CD4-positive, alpha-beta T cell (primary cell): ENCODE measurements at regions not wholly inside any gene's neighbourhood (a gene's known extent, or its start where the extent isn't known, plus 50 kb on each side); places are given as distances from the start of the nearest gene placed in this dataset.

Source experiments
- ATAC-seq: fragments of 200-7000 bp; cut with Tn5 transposase; one replicate; pipeline ENCODE4 v1.10.0; 2022; ENCODE audit warnings: mild to moderate bottlenecking; ENCODE audit not compliant: poor library complexity
- CTCF ChIA-PET: fragments of 350-600 bp; sonication (Branson Sonifier 250); formaldehyde crosslinking; loops from one replicate; lab custom pipeline; 2021; ENCODE audit warnings: antibody characterized with exemption, inconsistent platforms; lab: Charles Lee
- POLR2A ChIA-PET: fragments of 350-600 bp; sonication (Branson Sonifier 250); formaldehyde crosslinking; loops from one replicate; lab custom pipeline; 2021; ENCODE audit warnings: antibody characterized with exemption, inconsistent platforms; lab: Charles Lee
- DNase-seq, 14 experiments: peaks; one replicate each; pipeline ENCODE4 v3.0.0-alpha.2; 2013 to 2020; ENCODE audit warnings: mixed read lengths in 2 of 14
- H3K27ac ChIP-seq, 2 donors: one replicate each; pipeline versions ENCODE4 v1.5.1 to v1.7.0; 2013; ENCODE audit warnings: low read length in 2 of 2, low read depth in 1 of 2, mild to moderate bottlenecking in 1 of 2
- H3K27me3 ChIP-seq, 2 experiments: 1 replicate in 1 of 2; 2 replicates in 1 of 2; pipeline versions ENCODE4 v1.6.1 to v1.7.0; 2013; ENCODE audit warnings: low read length in 2 of 2, control low read depth in 1 of 2, mild to moderate bottlenecking in 1 of 2, moderate library complexity in 1 of 2; ENCODE audit not compliant: insufficient read depth in 2 of 2, control insufficient read depth in 1 of 2
- H3K36me3 ChIP-seq: one replicate; pipeline ENCODE4 v1.6.1; 2013; ENCODE audit warnings: low read length, control low read depth; ENCODE audit not compliant: insufficient read depth
- H3K4me1 ChIP-seq: one replicate; pipeline ENCODE4 v1.6.1; 2013; ENCODE audit warnings: low read length, control low read depth; ENCODE audit not compliant: insufficient read depth
- H3K4me3 ChIP-seq: one replicate; pipeline ENCODE4 v1.5.1; 2013; ENCODE audit warnings: mild to moderate bottlenecking, low read length, moderate library complexity
- H3K9me3 ChIP-seq, 2 experiments: 1 replicate in 1 of 2; 2 replicates in 1 of 2; pipeline versions ENCODE4 v1.6.1 to v1.7.0; 2013; ENCODE audit warnings: low read length in 2 of 2, mild to moderate bottlenecking in 2 of 2, control low read depth in 1 of 2, moderate library complexity in 1 of 2; ENCODE audit not compliant: control insufficient read depth in 1 of 2, insufficient read depth in 1 of 2
- H3K27ac Mint-ChIP-seq: one replicate; pipeline ENCODE4 v1.8.0; 2020; ENCODE audit warnings: mixed read lengths
- H3K27me3 Mint-ChIP-seq: one replicate; pipeline ENCODE4 v1.8.0; 2021; ENCODE audit warnings: mixed read lengths
- H3K36me3 Mint-ChIP-seq: one replicate; pipeline ENCODE4 v1.8.0; 2021; ENCODE audit warnings: low read depth, mixed read lengths
- H3K4me1 Mint-ChIP-seq: one replicate; pipeline ENCODE4 v1.8.0; 2021; ENCODE audit warnings: low read depth, mixed read lengths
- H3K4me3 Mint-ChIP-seq: one replicate; pipeline ENCODE4 v1.8.0; 2020; ENCODE audit warnings: mild to moderate bottlenecking, mixed read lengths
- H3K9me3 Mint-ChIP-seq: one replicate; pipeline ENCODE4 v1.8.0; 2020; ENCODE audit warnings: mixed read lengths
- intact Hi-C, 2 experiments: fragments of 100-400 bp; cut with DNase I in 1 of 2; cut with micrococcal nuclease in 1 of 2; formaldehyde crosslinking; loops; one replicate each; pipeline versions ENCODE4 v1.15.1 to v1.9.0; 2023 to 2025; cut with DNase I, micrococcal nuclease
- TF ChIP-seq, protein P1 (sequence below): fragments of 200-600 bp; IDR thresholded peaks from one replicate; pipeline ENCODE4 v1.8.0; 2022; ENCODE audit warnings: antibody characterized with exemption, mild to moderate bottlenecking

DNA sequence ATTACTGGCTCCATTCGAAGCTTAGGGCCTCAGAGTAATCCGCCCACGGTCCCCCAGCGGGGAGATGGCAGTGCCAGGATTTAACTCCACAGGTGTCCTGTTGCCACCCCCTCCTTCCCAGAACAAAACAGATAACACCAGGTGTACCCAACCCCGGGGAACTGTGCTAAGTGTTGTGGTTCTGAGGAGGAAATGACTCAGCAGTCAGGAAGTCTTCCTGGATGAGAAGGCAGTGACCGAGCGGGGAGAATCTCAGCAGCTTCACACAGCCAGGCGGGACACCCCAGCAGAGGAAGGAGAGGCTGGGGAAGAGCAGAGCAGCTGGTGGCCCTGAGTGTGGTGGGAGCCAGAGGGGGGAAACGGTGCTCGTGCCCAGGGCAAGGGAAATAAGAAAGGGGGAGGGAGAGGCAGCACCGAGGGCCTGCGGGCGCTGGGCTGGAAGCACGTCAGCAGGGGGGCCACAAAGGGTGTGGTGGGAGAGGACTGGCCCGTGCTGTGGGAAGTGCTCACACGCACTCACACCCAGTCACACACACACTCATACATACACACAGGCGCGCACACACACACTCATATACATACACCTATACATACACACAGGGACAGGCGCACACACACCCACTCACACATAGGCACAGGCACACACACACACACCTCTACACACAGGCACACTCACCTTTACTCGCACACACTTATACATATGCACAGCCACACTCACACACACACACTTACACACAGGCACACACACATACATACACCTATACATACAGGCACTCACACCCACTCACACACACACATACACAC lies 59.8 kb upstream of the CHST15 start:
- Histone ChIP-seq H3K27ac (no peak overlapping the region), H3K27me3 (peaks cover 0 to 3% of the 10 kb centered on the region in 2 experiments), H3K4me3 (peak overlapping the region; percentile 33), H3K9me3 (peaks cover 0 to 13% of the 10 kb centered on the region in 2 experiments), H3K4me1 (peaks cover 22% of the 10 kb centered on the region), H3K36me3 (no peaks in the 10 kb centered on the region)
- peaks cover 9% of the 10 kb centered on the region for H3K4me1 Mint-ChIP-seq
- H3K4me3 Mint-ChIP-seq = no peak overlapping the region
- H3K27ac Mint-ChIP-seq = no peak overlapping the region
- intact Hi-C loops = no loop called here
- TF ChIP-seq, protein P1, sequence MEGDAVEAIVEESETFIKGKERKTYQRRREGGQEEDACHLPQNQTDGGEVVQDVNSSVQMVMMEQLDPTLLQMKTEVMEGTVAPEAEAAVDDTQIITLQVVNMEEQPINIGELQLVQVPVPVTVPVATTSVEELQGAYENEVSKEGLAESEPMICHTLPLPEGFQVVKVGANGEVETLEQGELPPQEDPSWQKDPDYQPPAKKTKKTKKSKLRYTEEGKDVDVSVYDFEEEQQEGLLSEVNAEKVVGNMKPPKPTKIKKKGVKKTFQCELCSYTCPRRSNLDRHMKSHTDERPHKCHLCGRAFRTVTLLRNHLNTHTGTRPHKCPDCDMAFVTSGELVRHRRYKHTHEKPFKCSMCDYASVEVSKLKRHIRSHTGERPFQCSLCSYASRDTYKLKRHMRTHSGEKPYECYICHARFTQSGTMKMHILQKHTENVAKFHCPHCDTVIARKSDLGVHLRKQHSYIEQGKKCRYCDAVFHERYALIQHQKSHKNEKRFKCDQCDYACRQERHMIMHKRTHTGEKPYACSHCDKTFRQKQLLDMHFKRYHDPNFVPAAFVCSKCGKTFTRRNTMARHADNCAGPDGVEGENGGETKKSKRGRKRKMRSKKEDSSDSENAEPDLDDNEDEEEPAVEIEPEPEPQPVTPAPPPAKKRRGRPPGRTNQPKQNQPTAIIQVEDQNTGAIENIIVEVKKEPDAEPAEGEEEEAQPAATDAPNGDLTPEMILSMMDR = no peak
- no peaks in the 10 kb centered on the region for H3K27me3 Mint-ChIP-seq
- ATAC-seq (peak; percentile 79), DNase-seq (peak in 13 of 14 experiments; percentile 4 to 69 (median 34))
- no peaks in the 10 kb centered on the region for H3K9me3 Mint-ChIP-seq
- ChIA-PET CTCF (no interaction called here), POLR2A (interaction anchor here (0.8 kb wide), 1 partner anchor 72 kb away, joined by 3 read pairs; no protein-coding TSS in a partner anchor)
- H3K36me3 Mint-ChIP-seq = no peaks in the 10 kb centered on the region

DNA sequence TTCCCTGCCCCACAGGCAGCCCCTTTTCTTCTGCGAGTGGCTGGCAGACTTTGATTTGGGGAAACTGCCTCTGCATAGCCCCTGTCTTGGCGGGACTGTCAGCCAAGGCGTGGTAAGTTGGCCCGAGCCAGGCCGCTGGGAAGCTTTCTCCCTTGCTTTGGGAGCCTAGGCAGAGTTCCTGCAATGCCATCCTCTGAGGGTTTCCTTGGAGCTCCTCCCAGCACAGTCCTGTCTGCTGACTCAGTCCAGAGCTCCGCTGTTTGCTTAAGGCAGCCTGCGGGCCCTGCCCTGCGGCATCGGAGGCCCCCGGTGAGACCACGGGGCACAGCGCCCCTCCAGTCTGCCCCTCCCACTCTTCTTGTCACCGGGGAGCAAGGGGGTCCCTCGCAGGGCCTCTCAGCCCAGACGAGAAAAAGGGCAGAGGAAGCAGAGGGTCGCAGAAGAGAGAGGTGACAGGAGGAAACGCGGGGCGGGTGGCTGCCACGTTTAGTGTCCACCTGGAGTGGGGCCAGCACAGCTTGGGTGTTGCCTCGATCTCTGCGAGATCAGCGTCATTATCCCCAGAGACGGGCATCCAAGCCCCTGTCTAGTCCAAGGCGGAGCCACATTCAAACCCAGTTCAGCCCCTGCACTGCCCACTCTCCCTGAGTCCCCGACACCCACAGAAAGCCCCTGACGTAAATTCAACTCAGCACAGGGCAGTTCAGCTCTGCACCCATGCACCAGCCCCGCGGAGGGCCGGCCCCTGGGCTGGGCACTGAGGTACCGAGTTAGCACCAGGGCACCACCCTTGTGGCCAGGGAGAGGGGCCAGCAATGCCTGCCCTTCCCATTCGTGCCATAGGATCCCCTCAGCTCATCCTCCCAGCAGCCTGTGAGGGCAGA lies 59.0 kb upstream of the CHST15 start:
- DNase-seq = peak in 3 of 14 experiments; percentile 20 to 31 (median 31)
- ATAC-seq = no peak
- Mint-ChIP-seq H3K27ac (no peak overlapping the region), H3K36me3 (no peaks in the 10 kb centered on the region), H3K27me3 (no peaks in the 10 kb centered on the region), H3K4me3 (no peak overlapping the region), H3K4me1 (peaks cover 9% of the 10 kb centered on the region), H3K9me3 (no peaks in the 10 kb centered on the region)
- intact Hi-C loops = no loop called here
- H3K36me3 ChIP-seq = no peaks in the 10 kb centered on the region
- peak overlapping the region; percentile 33 for H3K4me3 ChIP-seq
- peaks cover 22% of the 10 kb centered on the region for H3K4me1 ChIP-seq
- ChIA-PET CTCF (no interaction called here), POLR2A (interaction anchor here (0.8 kb wide), 1 partner anchor 73 kb away, joined by 3 read pairs; no protein-coding TSS in a partner anchor)
- TF ChIP-seq, protein P1 = no peak
- peaks cover 0 to 13% of the 10 kb centered on the region in 2 experiments for H3K9me3 ChIP-seq
- no peak overlapping the region for H3K27ac ChIP-seq
- peaks cover 0 to 3% of the 10 kb centered on the region in 2 experiments for H3K27me3 ChIP-seq

DNA sequence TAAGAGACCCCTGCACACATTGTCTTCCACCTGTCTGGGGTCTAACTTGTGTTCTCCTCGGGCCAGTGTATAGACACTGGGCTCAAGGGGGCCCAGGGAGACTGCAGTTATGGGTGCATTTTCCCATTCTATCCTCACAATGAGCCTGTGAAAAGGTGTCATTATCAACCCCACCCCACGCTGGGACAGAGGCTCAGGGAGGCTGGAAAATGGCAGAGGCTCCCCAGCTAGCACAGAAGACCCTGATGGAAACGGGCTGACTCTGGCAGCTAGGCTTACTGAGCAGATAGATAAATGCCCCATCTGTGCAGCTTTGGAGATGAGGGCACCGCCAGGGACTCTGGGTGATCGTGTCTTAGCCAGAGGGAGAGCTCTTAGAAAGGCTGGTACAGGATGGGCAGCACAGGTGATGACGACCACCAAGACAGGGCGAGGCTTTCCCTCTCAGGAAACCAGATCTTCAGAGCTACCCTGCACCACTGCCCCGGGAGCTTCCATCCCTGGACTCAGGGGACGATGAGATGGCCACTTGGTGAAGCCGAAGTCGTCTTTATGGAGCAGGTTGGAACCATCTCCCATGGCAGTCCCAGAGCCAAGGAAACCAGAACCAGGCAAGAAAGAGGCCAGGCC lies 58.2 kb upstream of the CHST15 start:
- no peak overlapping the region for H3K27ac Mint-ChIP-seq
- peaks cover 9% of the 10 kb centered on the region for H3K4me1 Mint-ChIP-seq
- peaks cover 22% of the 10 kb centered on the region for H3K4me1 ChIP-seq
- H3K4me3 Mint-ChIP-seq = no peak overlapping the region
- peaks cover 0 to 3% of the 10 kb centered on the region in 2 experiments for H3K27me3 ChIP-seq
- H3K27me3 Mint-ChIP-seq = no peaks in the 10 kb centered on the region
- ATAC-seq (no peak), DNase-seq (peak in 1 of 14 experiments; percentile 24)
- H3K36me3 Mint-ChIP-seq = no peaks in the 10 kb centered on the region
- H3K27ac ChIP-seq = no peak overlapping the region
- intact Hi-C loops = no loop called here
- ChIA-PET POLR2A (no interaction called here), CTCF (no interaction called here)
- peaks cover 0 to 13% of the 10 kb centered on the region in 2 experiments for H3K9me3 ChIP-seq
- H3K36me3 ChIP-seq = no peaks in the 10 kb centered on the region
- TF ChIP-seq, protein P1 = no peak
- H3K4me3 ChIP-seq = no peak overlapping the region
- no peaks in the 10 kb centered on the region for H3K9me3 Mint-ChIP-seq
